GM12878 (cell line): ENCODE measurements at regions not wholly inside any gene's neighbourhood (a gene's known extent, or its start where the extent isn't known, plus 50 kb on each side); places are given as distances from the start of the nearest gene placed in this dataset.

Source experiments
- ATAC-seq: fragments of 200-7000 bp; cut with Tn5 transposase; 3 replicates; pipeline ENCODE4 v1.9.1; 2020; ENCODE audit warnings: mild to moderate bottlenecking, moderate library complexity
- BruUV-seq: library from RNA; stranded (reverse); fragments of 400-500 nt; replicated peaks from 2 replicates; lab custom pipeline; 2021; lab: Mats Ljungman, UMichigan
- CTCF ChIA-PET: fragments of 300-600 bp; sonication (Branson Sonifier 250); formaldehyde crosslinking; extraction: SDS; loops from one replicate; lab custom pipeline; 2021; ENCODE audit warnings: inconsistent platforms; lab: Yijun Ruan, JAX
- POLR2A ChIA-PET: fragments of 350-600 bp; formaldehyde crosslinking; extraction: SDS; loops from one replicate; lab custom pipeline; 2021; ENCODE audit warnings: inconsistent platforms; lab: Charles Lee
- RAD21 ChIA-PET: fragments of 300-600 bp; sonication (Branson Sonifier 250); formaldehyde crosslinking; loops from one replicate; lab custom pipeline; 2023; ENCODE audit warnings: antibody characterized with exemption; ENCODE audit not compliant: unreplicated experiment; lab: Charles Lee
- SMC1A ChIA-PET: fragments of 300-600 bp; sonication (Branson Sonifier 250); formaldehyde crosslinking; loops from one replicate; lab custom pipeline; 2023; ENCODE audit not compliant: unreplicated experiment, uncharacterized antibody; lab: Charles Lee
- DNase-seq: peaks from one replicate; pipeline ENCODE4 v3.0.0-alpha.2; 2011; ENCODE audit warnings: low read depth, low spot score
- FAIRE-seq: peaks from 3 replicates; lab custom pipeline; 2011; peaks lifted over from hg19 to GRCh38; lab: Jason Lieb, UNC
- H2AFZ ChIP-seq: 2 replicates; pipeline ENCODE4 v1.6.0; 2011; ENCODE audit warnings: low read depth, low read length, control low read depth; ENCODE audit not compliant: control insufficient read depth
- H3K27ac ChIP-seq: 2 replicates; pipeline ENCODE4 v1.5.1; 2011; ENCODE audit warnings: control low read depth; ENCODE audit not compliant: control insufficient read depth, insufficient read depth
- H3K27me3 ChIP-seq, 2 experiments: replicated peaks in 1 of 2; 2 replicates each; pipeline versions ENCODE4 v1.6.0 to v1.6.1; 2011; ENCODE audit warnings: low read length in 1 of 2; ENCODE audit not compliant: control insufficient read depth in 2 of 2, insufficient read depth in 2 of 2
- H3K36me3 ChIP-seq, 2 experiments: 2 replicates each; pipeline ENCODE4 v1.5.1; 2011; ENCODE audit warnings: low read length in 1 of 2; ENCODE audit not compliant: control insufficient read depth in 2 of 2, insufficient read depth in 2 of 2
- H3K4me1 ChIP-seq: 2 replicates; pipeline ENCODE4 v1.6.1; 2011; ENCODE audit warnings: mild to moderate bottlenecking, low read length, moderate library complexity, mixed read lengths; ENCODE audit not compliant: control insufficient read depth, insufficient read depth
- H3K4me2 ChIP-seq: 2 replicates; pipeline ENCODE4 v1.6.0; 2011; ENCODE audit warnings: control low read depth; ENCODE audit not compliant: control insufficient read depth, insufficient read depth
- H3K4me3 ChIP-seq: fragments of 200-600 bp; sonication (generic); 2 replicates; pipeline ENCODE4 v1.5.1; 2016
- H3K79me2 ChIP-seq: 2 replicates; pipeline ENCODE4 v1.6.0; 2011; ENCODE audit warnings: low read length; ENCODE audit not compliant: control insufficient read depth, insufficient read depth
- H3K9ac ChIP-seq: 2 replicates; pipeline ENCODE4 v1.8.0; 2011; ENCODE audit warnings: low read length, control low read depth, mixed read lengths; ENCODE audit not compliant: control insufficient read depth, insufficient read depth
- H3K9me3 ChIP-seq: replicated peaks from 3 replicates; pipeline ENCODE4 v1.5.1; 2011; ENCODE audit warnings: mild to moderate bottlenecking, low read length; ENCODE audit not compliant: control insufficient read depth, insufficient read depth
- H4K20me1 ChIP-seq: 2 replicates; pipeline ENCODE4 v1.6.0; 2011; ENCODE audit not compliant: control insufficient read depth, insufficient read depth
- HDAC2 ChIP-seq: fragments of 200-600 bp; sonication (generic); IDR thresholded peaks from 2 replicates; pipeline ENCODE4 v1.6.1; 2017
- MYB ChIP-seq: fragments of 150-350 bp; IDR thresholded peaks from 2 replicates; pipeline ENCODE4 v1.6.1; 2014; ENCODE audit warnings: mild to moderate bottlenecking, low read depth, low read length, borderline replicate concordance
- NBN ChIP-seq: fragments of 450-650 bp; IDR thresholded peaks from 2 replicates; pipeline ENCODE4 v1.6.1; 2016
- SP1 ChIP-seq: IDR thresholded peaks from one replicate; pipeline ENCODE4 v1.6.1; 2011; ENCODE audit warnings: low read depth, low read length
- SPI1 ChIP-seq: IDR thresholded peaks from 2 replicates; pipeline ENCODE4 v1.6.1; 2011; ENCODE audit warnings: low read depth, mild to moderate bottlenecking, low read length, moderate library complexity, borderline replicate concordance; ENCODE audit not compliant: insufficient read depth
- SREBF1 ChIP-seq: IDR thresholded peaks from 2 replicates; pipeline ENCODE4 v1.6.1; 2012; ENCODE audit warnings: mild to moderate bottlenecking, low read length
- ZBED1 ChIP-seq: IDR thresholded peaks from 2 replicates; pipeline ENCODE4 v1.6.1; 2016; ENCODE audit warnings: borderline replicate concordance
- ZNF384 ChIP-seq: IDR thresholded peaks from 2 replicates; pipeline ENCODE4 v1.6.1; 2012; ENCODE audit warnings: low read depth, mild to moderate bottlenecking, low read length, improper control_type of control experiment, borderline replicate concordance
- WGBS: methylation state at CpG from one replicate; pipeline ENCODE4 v1.1.6; 2016; ENCODE audit warnings: low lambda C conversion rate; ENCODE audit not compliant: insufficient replicate concordance, insufficient coverage; ENCODE audit errors: missing lambda C conversion rate; 5-methylcytosine and 5-hydroxymethylcytosine counted together
- in situ Hi-C: fragments of 300-500 bp; cut with MboI; formaldehyde crosslinking; loops from 9 replicates; pipeline ENCODE4 v1.14.3; 2018; ENCODE audit warnings: mixed read lengths
- intact Hi-C: fragments of 100-400 bp; cut with micrococcal nuclease; formaldehyde crosslinking; loops from one replicate; pipeline ENCODE4 v1.14.2; 2022; ENCODE audit not compliant: unreplicated experiment
- TF ChIP-seq, protein P1 (sequence below): IDR thresholded peaks from 2 replicates; pipeline ENCODE4 v1.6.1; 2011; ENCODE audit warnings: low read depth, low read length, improper control_type of control experiment, borderline replicate concordance
- TF ChIP-seq, protein P2 (sequence below): fragments of 450-650 bp; IDR thresholded peaks from 2 replicates; pipeline ENCODE4 v1.6.1; 2017; ENCODE audit warnings: mild to moderate bottlenecking, moderate library complexity
- TF ChIP-seq, protein P3 (sequence below): fragments of 150-350 bp; IDR thresholded peaks from 2 replicates; pipeline ENCODE4 v1.6.1; 2016; ENCODE audit warnings: low read depth, low read length
- TF ChIP-seq, protein P4 (sequence below): IDR thresholded peaks from 2 replicates; pipeline ENCODE4 v1.6.1; 2011; ENCODE audit warnings: borderline replicate concordance, low read depth, mild to moderate bottlenecking, moderate library complexity, mixed read lengths, low read length; ENCODE audit not compliant: insufficient read depth; ENCODE audit errors: extremely low read length

DNA sequence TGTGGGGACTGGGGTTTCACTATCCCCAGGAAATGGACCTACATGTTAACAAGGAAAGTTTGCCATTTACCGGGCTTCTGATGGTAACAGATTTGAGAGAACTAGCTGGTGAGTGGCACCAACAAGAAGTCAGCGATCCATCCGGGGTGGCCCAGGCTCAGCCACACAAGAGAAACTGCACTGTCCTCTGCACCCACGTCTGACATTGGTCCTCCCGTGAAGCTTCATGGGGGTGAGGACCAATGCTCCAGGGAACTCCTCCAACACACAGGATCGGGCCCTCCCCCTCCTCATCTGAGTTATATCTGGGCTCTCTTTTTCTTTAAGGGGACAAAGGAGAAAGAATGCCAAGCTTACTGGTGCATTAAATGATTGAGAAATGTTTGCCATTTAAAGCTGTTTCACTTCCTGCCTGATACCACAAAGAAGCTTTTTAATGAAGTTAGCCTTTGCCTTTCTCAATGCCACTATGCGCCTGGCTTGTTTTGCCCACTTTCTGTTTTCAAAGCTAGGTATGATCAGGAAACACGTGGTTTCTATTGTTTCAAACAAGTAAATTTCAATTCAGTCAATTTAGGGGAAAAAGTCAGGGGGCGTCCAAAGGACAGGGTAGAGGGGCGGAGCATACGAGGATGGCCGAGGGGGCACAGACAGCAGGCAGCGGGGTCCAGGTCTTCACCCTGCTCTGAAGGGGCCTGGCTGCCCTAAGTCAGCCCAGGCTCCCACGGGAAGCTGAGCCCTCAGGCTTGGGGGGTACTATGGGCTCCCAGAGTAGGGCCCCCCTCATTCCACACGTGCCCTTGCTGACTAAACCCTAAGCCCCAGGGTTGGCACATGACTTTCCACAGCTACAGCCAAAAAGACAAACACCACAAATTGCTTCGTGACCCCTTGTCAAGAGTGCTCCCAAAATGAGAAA is 204.0 kb upstream of the ID2 start:
- SMC1A ChIA-PET, result interaction anchor here (0.6 to 3.0 kb wide), 32 partner anchors 9 to 1049 kb away, joined by 3 to 34 read pairs (median 6); partner anchors contain the start of gene ID2
- in situ Hi-C loops, result loop anchor here (5.0 kb wide), 1 partner anchor 176 kb away; no protein-coding TSS in a partner anchor
- no TSS peak for BruUV-seq
- intact Hi-C loops, result loop anchor here (1.0 to 5.0 kb wide), 6 partner anchors 65 to 1051 kb away; no protein-coding TSS in a partner anchor
- POLR2A ChIA-PET, result interaction anchor here (0.9 to 6.6 kb wide), 13 partner anchors 9 to 205 kb away, joined by 3 to 73 read pairs (median 5); partner anchors contain the start of gene ID2
- Histone ChIP-seq H3K9ac (0 out of 2 replicates have a peak overlapping the region, but pooled peaks have one; percentile 32), H3K4me2 (peak overlapping the region; percentile 69), H3K4me1 (peaks cover 68% of the 10 kb centered on the region), H3K36me3 (no peaks in the 10 kb centered on the region; a peak in 1 of 4 replicates), H3K9me3 (no peaks in the 10 kb centered on the region; the same call in 2 of the 3 replicates), H3K79me2 (peaks cover 2% of the 10 kb centered on the region), H3K4me3 (peak overlapping the region; percentile 43; the same call in 1 of the 2 replicates), H3K27ac (peak overlapping the region; percentile 62), H4K20me1 (no peaks in the 10 kb centered on the region), H3K27me3 (no peaks in the 10 kb centered on the region), H2AFZ (no peak overlapping the region)
- ATAC-seq, result peak; percentile 52
- FAIRE-seq, result no peak
- RAD21 ChIA-PET, result interaction anchor here (0.9 to 3.2 kb wide), 28 partner anchors 9 to 1050 kb away, joined by 3 to 40 read pairs (median 6); partner anchors contain the start of gene ID2
- under 1% methylated on average over 16 of the region's 16 CpGs for WGBS
- CTCF ChIA-PET, result interaction anchor here (0.7 to 2.9 kb wide), 13 partner anchors 11 to 529 kb away, joined by 3 to 10 read pairs (median 3); no protein-coding TSS in a partner anchor
- DNase-seq, result peak; percentile 95
- TF ChIP-seq, protein P1, sequence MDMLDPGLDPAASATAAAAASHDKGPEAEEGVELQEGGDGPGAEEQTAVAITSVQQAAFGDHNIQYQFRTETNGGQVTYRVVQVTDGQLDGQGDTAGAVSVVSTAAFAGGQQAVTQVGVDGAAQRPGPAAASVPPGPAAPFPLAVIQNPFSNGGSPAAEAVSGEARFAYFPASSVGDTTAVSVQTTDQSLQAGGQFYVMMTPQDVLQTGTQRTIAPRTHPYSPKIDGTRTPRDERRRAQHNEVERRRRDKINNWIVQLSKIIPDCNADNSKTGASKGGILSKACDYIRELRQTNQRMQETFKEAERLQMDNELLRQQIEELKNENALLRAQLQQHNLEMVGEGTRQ, result no peak
- TF ChIP-seq, protein P2, sequence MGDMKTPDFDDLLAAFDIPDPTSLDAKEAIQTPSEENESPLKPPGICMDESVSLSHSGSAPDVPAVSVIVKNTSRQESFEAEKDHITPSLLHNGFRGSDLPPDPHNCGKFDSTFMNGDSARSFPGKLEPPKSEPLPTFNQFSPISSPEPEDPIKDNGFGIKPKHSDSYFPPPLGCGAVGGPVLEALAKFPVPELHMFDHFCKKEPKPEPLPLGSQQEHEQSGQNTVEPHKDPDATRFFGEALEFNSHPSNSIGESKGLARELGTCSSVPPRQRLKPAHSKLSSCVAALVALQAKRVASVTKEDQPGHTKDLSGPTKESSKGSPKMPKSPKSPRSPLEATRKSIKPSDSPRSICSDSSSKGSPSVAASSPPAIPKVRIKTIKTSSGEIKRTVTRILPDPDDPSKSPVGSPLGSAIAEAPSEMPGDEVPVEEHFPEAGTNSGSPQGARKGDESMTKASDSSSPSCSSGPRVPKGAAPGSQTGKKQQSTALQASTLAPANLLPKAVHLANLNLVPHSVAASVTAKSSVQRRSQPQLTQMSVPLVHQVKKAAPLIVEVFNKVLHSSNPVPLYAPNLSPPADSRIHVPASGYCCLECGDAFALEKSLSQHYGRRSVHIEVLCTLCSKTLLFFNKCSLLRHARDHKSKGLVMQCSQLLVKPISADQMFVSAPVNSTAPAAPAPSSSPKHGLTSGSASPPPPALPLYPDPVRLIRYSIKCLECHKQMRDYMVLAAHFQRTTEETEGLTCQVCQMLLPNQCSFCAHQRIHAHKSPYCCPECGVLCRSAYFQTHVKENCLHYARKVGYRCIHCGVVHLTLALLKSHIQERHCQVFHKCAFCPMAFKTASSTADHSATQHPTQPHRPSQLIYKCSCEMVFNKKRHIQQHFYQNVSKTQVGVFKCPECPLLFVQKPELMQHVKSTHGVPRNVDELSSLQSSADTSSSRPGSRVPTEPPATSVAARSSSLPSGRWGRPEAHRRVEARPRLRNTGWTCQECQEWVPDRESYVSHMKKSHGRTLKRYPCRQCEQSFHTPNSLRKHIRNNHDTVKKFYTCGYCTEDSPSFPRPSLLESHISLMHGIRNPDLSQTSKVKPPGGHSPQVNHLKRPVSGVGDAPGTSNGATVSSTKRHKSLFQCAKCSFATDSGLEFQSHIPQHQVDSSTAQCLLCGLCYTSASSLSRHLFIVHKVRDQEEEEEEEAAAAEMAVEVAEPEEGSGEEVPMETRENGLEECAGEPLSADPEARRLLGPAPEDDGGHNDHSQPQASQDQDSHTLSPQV, result peak; percentile 25; the same call in 1 of the 2 replicates
- TF ChIP-seq SPI1 (peak; percentile 95), MYB (no peak), ZNF384 (no peak), NBN (peak; percentile 61; the same call in 1 of the 2 replicates), HDAC2 (no peak), SREBF1 (no peak), ZBED1 (peak; percentile 90; the same call in 1 of the 2 replicates), SP1 (peak; percentile 20)
- TF ChIP-seq, protein P3, sequence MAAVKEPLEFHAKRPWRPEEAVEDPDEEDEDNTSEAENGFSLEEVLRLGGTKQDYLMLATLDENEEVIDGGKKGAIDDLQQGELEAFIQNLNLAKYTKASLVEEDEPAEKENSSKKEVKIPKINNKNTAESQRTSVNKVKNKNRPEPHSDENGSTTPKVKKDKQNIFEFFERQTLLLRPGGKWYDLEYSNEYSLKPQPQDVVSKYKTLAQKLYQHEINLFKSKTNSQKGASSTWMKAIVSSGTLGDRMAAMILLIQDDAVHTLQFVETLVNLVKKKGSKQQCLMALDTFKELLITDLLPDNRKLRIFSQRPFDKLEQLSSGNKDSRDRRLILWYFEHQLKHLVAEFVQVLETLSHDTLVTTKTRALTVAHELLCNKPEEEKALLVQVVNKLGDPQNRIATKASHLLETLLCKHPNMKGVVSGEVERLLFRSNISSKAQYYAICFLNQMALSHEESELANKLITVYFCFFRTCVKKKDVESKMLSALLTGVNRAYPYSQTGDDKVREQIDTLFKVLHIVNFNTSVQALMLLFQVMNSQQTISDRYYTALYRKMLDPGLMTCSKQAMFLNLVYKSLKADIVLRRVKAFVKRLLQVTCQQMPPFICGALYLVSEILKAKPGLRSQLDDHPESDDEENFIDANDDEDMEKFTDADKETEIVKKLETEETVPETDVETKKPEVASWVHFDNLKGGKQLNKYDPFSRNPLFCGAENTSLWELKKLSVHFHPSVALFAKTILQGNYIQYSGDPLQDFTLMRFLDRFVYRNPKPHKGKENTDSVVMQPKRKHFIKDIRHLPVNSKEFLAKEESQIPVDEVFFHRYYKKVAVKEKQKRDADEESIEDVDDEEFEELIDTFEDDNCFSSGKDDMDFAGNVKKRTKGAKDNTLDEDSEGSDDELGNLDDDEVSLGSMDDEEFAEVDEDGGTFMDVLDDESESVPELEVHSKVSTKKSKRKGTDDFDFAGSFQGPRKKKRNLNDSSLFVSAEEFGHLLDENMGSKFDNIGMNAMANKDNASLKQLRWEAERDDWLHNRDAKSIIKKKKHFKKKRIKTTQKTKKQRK, result no peak
- TF ChIP-seq, protein P4, sequence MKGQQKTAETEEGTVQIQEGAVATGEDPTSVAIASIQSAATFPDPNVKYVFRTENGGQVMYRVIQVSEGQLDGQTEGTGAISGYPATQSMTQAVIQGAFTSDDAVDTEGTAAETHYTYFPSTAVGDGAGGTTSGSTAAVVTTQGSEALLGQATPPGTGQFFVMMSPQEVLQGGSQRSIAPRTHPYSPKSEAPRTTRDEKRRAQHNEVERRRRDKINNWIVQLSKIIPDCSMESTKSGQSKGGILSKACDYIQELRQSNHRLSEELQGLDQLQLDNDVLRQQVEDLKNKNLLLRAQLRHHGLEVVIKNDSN, result peak; percentile 3
